Parathyroid adenoma (tissue), 2 donors: ENCODE measurements at regions not wholly inside any gene's neighbourhood (a gene's known extent, or its start where the extent isn't known, plus 50 kb on each side); places are given as distances from the start of the nearest gene placed in this dataset.

Experiments used
- H2AFZ ChIP-seq: fragments of 300-600 bp; sonication (generic); one replicate; pipeline ENCODE4 v1.7.0; 2017; ENCODE audit warnings: antibody characterized with exemption, mild to moderate bottlenecking
- H3K27ac ChIP-seq: fragments of 300-600 bp; sonication (generic); one replicate; pipeline ENCODE4 v1.7.0; 2017
- H3K27me3 ChIP-seq: fragments of 300-600 bp; sonication (generic); one replicate; pipeline ENCODE4 v1.7.0; 2017; ENCODE audit warnings: low read length; ENCODE audit not compliant: control insufficient read depth, insufficient read depth
- H3K36me3 ChIP-seq: fragments of 300-600 bp; sonication (generic); one replicate; pipeline ENCODE4 v1.7.0; 2017; ENCODE audit warnings: low read length; ENCODE audit not compliant: control insufficient read depth, insufficient read depth
- H3K4me1 ChIP-seq: fragments of 300-600 bp; sonication (generic); one replicate; pipeline ENCODE4 v1.7.0; 2017; ENCODE audit warnings: control low read depth
- H3K4me2 ChIP-seq: fragments of 300-600 bp; sonication (generic); one replicate; pipeline ENCODE4 v1.7.0; 2017; ENCODE audit warnings: low read length
- H3K4me3 ChIP-seq: fragments of 300-600 bp; sonication (generic); one replicate; pipeline ENCODE4 v1.7.0; 2017; ENCODE audit warnings: low read depth, low read length
- H3K79me2 ChIP-seq: fragments of 300-600 bp; sonication (generic); one replicate; pipeline ENCODE4 v1.7.0; 2017; ENCODE audit warnings: control low read depth
- H3K9ac ChIP-seq: fragments of 300-600 bp; sonication (generic); one replicate; pipeline ENCODE4 v1.7.0; 2017; ENCODE audit warnings: mild to moderate bottlenecking
- H3K9me3 ChIP-seq: fragments of 300-600 bp; sonication (generic); one replicate; pipeline ENCODE4 v1.7.0; 2017; ENCODE audit warnings: low read length; ENCODE audit not compliant: control insufficient read depth
- TF ChIP-seq, protein P1 (sequence below): fragments of 300-600 bp; sonication (generic); IDR thresholded peaks from one replicate; pipeline ENCODE4 v1.7.0; 2017; ENCODE audit warnings: antibody characterized with exemption, mild to moderate bottlenecking
- donor health status: primary hyperparathyroidism.

DNA sequence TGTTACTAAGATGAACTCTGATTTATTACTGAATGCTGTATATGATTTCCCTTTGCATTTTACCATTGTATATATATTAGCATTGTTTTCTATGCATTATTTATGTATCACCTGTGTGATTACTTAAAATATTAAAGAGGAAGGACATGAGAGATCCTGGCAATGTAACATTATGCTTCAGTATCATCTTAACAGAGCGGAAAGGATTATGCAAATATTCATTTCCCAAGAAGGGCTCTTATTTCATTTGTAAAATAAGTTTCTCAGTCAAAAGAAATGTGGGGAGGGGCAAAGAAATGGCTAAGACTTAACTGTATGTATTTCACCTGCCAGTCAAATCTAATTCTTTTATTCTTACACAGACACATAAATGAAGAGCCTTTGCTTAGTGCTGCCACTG is 654.2 kb upstream of the PKDCC start:
- Histone ChIP-seq H3K9ac (no peak overlapping the region), H3K79me2 (no peaks in the 10 kb centered on the region), H3K4me3 (no peak overlapping the region), H3K9me3 (peaks cover 5% of the 10 kb centered on the region), H3K27ac (no peak overlapping the region), H3K36me3 (no peaks in the 10 kb centered on the region), H3K4me1 (peaks cover 2% of the 10 kb centered on the region), H3K4me2 (peak overlapping the region; percentile 30), H2AFZ (peak overlapping the region; percentile 33), H3K27me3 (no peaks in the 10 kb centered on the region)
- TF ChIP-seq, protein P1, sequence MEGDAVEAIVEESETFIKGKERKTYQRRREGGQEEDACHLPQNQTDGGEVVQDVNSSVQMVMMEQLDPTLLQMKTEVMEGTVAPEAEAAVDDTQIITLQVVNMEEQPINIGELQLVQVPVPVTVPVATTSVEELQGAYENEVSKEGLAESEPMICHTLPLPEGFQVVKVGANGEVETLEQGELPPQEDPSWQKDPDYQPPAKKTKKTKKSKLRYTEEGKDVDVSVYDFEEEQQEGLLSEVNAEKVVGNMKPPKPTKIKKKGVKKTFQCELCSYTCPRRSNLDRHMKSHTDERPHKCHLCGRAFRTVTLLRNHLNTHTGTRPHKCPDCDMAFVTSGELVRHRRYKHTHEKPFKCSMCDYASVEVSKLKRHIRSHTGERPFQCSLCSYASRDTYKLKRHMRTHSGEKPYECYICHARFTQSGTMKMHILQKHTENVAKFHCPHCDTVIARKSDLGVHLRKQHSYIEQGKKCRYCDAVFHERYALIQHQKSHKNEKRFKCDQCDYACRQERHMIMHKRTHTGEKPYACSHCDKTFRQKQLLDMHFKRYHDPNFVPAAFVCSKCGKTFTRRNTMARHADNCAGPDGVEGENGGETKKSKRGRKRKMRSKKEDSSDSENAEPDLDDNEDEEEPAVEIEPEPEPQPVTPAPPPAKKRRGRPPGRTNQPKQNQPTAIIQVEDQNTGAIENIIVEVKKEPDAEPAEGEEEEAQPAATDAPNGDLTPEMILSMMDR = no peak

DNA sequence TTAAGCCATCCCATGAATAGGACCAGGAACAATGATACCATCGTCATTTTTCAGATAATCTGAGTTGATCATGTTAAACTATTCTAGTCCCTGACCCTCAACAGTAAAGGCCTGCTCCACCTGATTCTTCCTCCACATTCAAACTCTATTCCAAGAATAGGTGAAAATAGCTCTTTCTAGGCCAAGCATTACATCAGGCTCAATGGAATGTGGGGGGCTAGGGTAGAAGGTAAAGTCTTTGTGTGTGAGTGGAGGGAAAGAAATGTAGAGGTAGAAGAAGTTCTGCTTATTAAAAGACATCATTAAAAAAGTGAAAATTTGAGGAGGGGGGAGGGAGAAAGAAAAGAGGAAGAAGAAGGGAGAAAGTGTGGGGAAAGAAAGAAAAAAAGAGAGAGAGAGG is 653.3 kb upstream of the PKDCC start:
- peaks cover 2% of the 10 kb centered on the region for H3K4me1 ChIP-seq
- H3K27ac ChIP-seq = no peak overlapping the region
- TF ChIP-seq, protein P1 = no peak
- H3K79me2 ChIP-seq = no peaks in the 10 kb centered on the region
- H3K9me3 ChIP-seq = peaks cover 5% of the 10 kb centered on the region
- no peak overlapping the region for H3K9ac ChIP-seq
- H3K36me3 ChIP-seq = no peaks in the 10 kb centered on the region
- no peaks in the 10 kb centered on the region for H3K27me3 ChIP-seq
- no peak overlapping the region for H3K4me3 ChIP-seq
- no peak overlapping the region for H3K4me2 ChIP-seq
- H2AFZ ChIP-seq = peak overlapping the region; percentile 33

DNA sequence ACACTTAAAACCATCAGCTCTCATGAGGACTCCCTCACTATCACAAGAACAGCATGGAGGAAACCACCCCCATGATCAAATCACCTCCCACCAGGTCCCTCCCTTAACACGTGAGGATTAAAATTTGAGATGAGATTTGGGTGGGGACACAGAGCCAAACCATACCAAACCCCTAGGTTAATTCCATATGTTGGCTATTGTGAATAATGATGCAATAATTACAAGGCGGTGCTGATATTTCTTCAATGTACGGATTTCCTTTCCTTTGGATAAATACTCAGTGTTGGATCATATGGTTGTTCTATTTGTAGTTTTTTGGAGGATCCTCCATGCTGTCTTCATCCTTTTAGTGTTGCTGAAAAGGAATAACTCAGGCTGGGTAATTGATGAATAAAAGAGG is 652.1 kb upstream of the PKDCC start:
- TF ChIP-seq, protein P1 = no peak
- Histone ChIP-seq H3K9me3 (peaks cover 5% of the 10 kb centered on the region), H3K79me2 (no peaks in the 10 kb centered on the region), H3K27ac (no peak overlapping the region), H3K9ac (no peak overlapping the region), H3K4me2 (no peak overlapping the region), H2AFZ (no peak overlapping the region), H3K36me3 (no peaks in the 10 kb centered on the region), H3K4me1 (peaks cover 2% of the 10 kb centered on the region), H3K4me3 (no peak overlapping the region), H3K27me3 (no peaks in the 10 kb centered on the region)

DNA sequence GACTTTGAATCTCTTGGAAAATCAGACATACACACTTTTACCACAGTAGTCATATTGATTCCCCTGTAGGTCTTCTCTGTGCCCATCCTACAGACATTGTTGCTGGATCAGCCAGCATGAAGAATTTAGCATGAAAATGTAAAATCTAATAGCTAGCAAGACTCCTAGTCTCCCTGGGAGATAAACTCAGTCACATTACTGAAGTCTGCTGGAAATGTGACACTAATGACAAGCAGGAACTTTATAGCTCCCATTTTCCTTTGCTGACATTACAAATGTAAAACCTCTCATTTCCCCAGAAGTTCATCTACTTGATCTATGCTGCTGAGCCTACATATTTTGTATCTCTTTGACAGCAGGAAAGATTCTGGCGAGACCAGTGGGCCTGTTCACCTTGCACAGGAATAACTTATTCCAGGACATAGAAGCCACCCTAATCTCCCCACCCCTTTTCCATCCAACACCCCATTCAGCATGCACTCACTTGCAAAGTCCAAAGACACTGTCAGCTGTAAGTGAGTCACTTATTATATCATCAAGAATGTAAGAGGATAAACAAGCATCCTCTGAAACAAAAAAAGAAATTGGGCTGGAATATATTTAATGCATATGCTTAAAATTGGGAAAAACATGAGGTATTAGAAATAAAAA is 648.3 kb upstream of the PKDCC start:
- Histone ChIP-seq H3K27ac (no peak overlapping the region), H3K4me3 (no peak overlapping the region), H3K79me2 (no peaks in the 10 kb centered on the region), H3K36me3 (no peaks in the 10 kb centered on the region), H3K9ac (no peak overlapping the region), H2AFZ (no peak overlapping the region), H3K4me2 (no peak overlapping the region), H3K4me1 (no peaks in the 10 kb centered on the region), H3K9me3 (no peaks in the 10 kb centered on the region), H3K27me3 (no peaks in the 10 kb centered on the region)
- TF ChIP-seq, protein P1 = no peak

DNA sequence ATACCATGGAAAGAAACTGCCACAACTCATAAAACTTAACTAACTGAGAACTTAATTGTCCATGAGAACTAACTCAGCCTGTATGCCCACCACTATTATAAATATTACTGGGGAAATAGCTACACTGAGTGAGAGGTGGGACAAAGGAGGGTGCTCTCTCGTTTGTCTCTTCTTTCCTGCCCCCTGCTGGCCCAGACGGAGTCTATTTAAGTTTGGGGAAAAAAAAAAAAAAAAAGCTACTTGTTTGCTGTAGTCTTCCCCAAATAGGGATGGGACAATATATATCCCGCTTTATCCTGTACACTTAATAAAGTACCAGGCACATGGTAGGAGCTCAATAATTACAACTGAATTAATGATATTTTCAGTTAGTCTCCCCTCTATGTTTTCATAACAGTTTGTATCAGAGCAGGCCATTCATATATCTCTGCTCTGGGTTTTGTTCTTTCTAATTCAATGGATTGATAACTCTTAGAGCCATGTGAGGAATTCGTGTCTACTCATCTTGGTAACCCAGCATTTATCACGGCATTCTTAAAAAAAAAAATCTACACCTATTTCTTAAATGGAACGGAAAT is 647.6 kb upstream of the PKDCC start:
- TF ChIP-seq, protein P1 = no peak
- Histone ChIP-seq H3K79me2 (no peaks in the 10 kb centered on the region), H3K4me2 (no peak overlapping the region), H3K9ac (no peak overlapping the region), H2AFZ (no peak overlapping the region), H3K4me3 (no peak overlapping the region), H3K27me3 (no peaks in the 10 kb centered on the region), H3K4me1 (no peaks in the 10 kb centered on the region), H3K27ac (no peak overlapping the region), H3K36me3 (no peaks in the 10 kb centered on the region), H3K9me3 (no peaks in the 10 kb centered on the region)
